Astrocyte (in vitro differentiated cells and primary cell): ENCODE measurements at regions not wholly inside any gene's neighbourhood (a gene's known extent, or its start where the extent isn't known, plus 50 kb on each side); places are given as distances from the start of the nearest gene placed in this dataset.
"Not testable (repeated sequence)": the region's sequence is repeated elsewhere in the genome, so short reads cannot be mapped to it uniquely, and the experiment has no call there.

Experiments used
- DNase-seq: peaks from one replicate; pipeline ENCODE4 v3.0.0-alpha.2; 2010; ENCODE audit warnings: low read depth
- FAIRE-seq: peaks from 2 replicates; lab custom pipeline; 2011; peaks lifted over from hg19 to GRCh38; lab: Jason Lieb, UNC
- H2AFZ ChIP-seq: 2 replicates; pipeline ENCODE4 v1.6.0; 2012; ENCODE audit warnings: low read depth, low read length, inconsistent platforms
- H3K27ac ChIP-seq: 2 replicates; pipeline ENCODE4 v1.5.1; 2011; ENCODE audit warnings: low read depth, low read length, inconsistent platforms
- H3K27me3 ChIP-seq: 2 replicates; pipeline ENCODE4 v1.6.0; 2011; ENCODE audit warnings: low read length, inconsistent platforms; ENCODE audit not compliant: insufficient read depth
- H3K36me3 ChIP-seq: 2 replicates; pipeline ENCODE4 v1.5.1; 2011; ENCODE audit warnings: low read length, inconsistent platforms; ENCODE audit not compliant: insufficient read depth
- H3K4me1 ChIP-seq: 2 replicates; pipeline ENCODE4 v1.5.1; 2011; ENCODE audit warnings: low read length, inconsistent platforms; ENCODE audit not compliant: insufficient read depth
- H3K4me2 ChIP-seq: 2 replicates; pipeline ENCODE4 v1.6.0; 2012; ENCODE audit warnings: low read length, inconsistent platforms
- H3K4me3 ChIP-seq: 2 replicates; pipeline ENCODE4 v1.5.1; 2011; ENCODE audit warnings: low read depth, mild to moderate bottlenecking, low read length, inconsistent platforms; ENCODE audit not compliant: insufficient read depth
- H3K79me2 ChIP-seq: 2 replicates; pipeline ENCODE4 v1.6.0; 2012; ENCODE audit warnings: mild to moderate bottlenecking, low read length, inconsistent platforms; ENCODE audit not compliant: insufficient read depth
- H3K9ac ChIP-seq: 2 replicates; pipeline ENCODE4 v1.6.0; 2012; ENCODE audit warnings: mild to moderate bottlenecking, low read length, inconsistent platforms
- H3K9me3 ChIP-seq: 2 replicates; pipeline ENCODE4 v1.5.1; 2012; ENCODE audit warnings: low read depth, mild to moderate bottlenecking, low read length, inconsistent platforms; ENCODE audit not compliant: insufficient read depth
- H4K20me1 ChIP-seq: 2 replicates; pipeline ENCODE4 v1.6.0; 2012; ENCODE audit warnings: low read length, inconsistent platforms; ENCODE audit not compliant: insufficient read depth
- H3K27ac Mint-ChIP-seq: one replicate; pipeline ENCODE4 v1.8.0; 2021; ENCODE audit warnings: mild to moderate bottlenecking, mixed read lengths; ENCODE audit not compliant: unreplicated experiment
- H3K27me3 Mint-ChIP-seq: one replicate; pipeline ENCODE4 v1.8.0; 2021; ENCODE audit warnings: low read depth, mixed read lengths; ENCODE audit not compliant: unreplicated experiment
- H3K36me3 Mint-ChIP-seq: one replicate; pipeline ENCODE4 v1.8.0; 2021; ENCODE audit warnings: low read depth, mixed read lengths; ENCODE audit not compliant: unreplicated experiment
- H3K4me1 Mint-ChIP-seq: one replicate; pipeline ENCODE4 v1.8.0; 2021; ENCODE audit warnings: low read depth, mixed read lengths; ENCODE audit not compliant: unreplicated experiment
- H3K4me3 Mint-ChIP-seq: one replicate; pipeline ENCODE4 v1.8.0; 2021; ENCODE audit warnings: mild to moderate bottlenecking, moderate library complexity, mixed read lengths; ENCODE audit not compliant: unreplicated experiment
- H3K9me3 Mint-ChIP-seq: one replicate; pipeline ENCODE4 v1.8.0; 2021; ENCODE audit warnings: mild to moderate bottlenecking, mixed read lengths; ENCODE audit not compliant: unreplicated experiment
- CTCF ChIP-seq: IDR thresholded peaks from 2 replicates; pipeline ENCODE4 v1.5.1; 2011; ENCODE audit warnings: low read depth, mild to moderate bottlenecking, inconsistent platforms, low read length, moderate library complexity; ENCODE audit not compliant: insufficient read depth
- EZH2 ChIP-seq: IDR thresholded peaks from 2 replicates; pipeline ENCODE4 v1.6.1; 2012; ENCODE audit warnings: mild to moderate bottlenecking, low read length, inconsistent platforms; ENCODE audit not compliant: insufficient read depth

DNA sequence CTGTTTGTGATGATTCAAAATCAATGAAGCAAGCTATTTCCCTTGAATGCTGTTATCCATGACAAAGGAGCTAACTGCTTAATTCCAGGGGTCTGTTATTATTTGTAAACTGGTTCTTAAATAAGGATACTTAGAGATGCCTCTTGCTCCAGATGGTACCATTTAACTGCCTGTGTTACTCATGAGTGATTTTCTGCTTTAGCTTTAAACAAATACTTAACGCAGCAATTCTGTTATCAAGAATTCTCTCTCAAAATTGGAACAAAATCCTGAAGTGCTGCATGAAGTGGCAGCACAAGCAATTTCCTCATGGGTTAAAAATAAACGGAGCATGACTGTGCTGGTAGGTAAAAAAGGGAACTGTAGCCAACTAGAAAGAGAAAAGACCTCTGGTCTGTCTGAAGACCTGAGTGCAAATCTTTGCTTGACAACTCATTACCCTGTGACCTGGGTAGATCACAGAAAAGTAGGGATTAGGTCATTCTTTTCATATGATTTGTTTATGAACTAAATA, 62.5 kb upstream of the GBE1 start:
- Mint-ChIP-seq H3K9me3 (peaks cover 1% of the 10 kb centered on the region), H3K27me3 (no peaks in the 10 kb centered on the region), H3K27ac (no peak overlapping the region), H3K36me3 (no peaks in the 10 kb centered on the region), H3K4me3 (no peak overlapping the region), H3K4me1 (peaks cover 2% of the 10 kb centered on the region)
- DNase-seq: peak; percentile 1
- Histone ChIP-seq H3K9ac (no peak overlapping the region), H2AFZ (no peak overlapping the region), H3K4me3 (no peak overlapping the region), H3K4me2 (no peak overlapping the region), H3K9me3 (no peaks in the 10 kb centered on the region), H3K4me1 (no peaks in the 10 kb centered on the region), H3K27ac (no peak overlapping the region), H4K20me1 (no peaks in the 10 kb centered on the region), H3K27me3 (no peaks in the 10 kb centered on the region), H3K79me2 (no peaks in the 10 kb centered on the region), H3K36me3 (no peaks in the 10 kb centered on the region)
- TF ChIP-seq CTCF (no peak), EZH2 (no peak)
- no peak for FAIRE-seq

DNA sequence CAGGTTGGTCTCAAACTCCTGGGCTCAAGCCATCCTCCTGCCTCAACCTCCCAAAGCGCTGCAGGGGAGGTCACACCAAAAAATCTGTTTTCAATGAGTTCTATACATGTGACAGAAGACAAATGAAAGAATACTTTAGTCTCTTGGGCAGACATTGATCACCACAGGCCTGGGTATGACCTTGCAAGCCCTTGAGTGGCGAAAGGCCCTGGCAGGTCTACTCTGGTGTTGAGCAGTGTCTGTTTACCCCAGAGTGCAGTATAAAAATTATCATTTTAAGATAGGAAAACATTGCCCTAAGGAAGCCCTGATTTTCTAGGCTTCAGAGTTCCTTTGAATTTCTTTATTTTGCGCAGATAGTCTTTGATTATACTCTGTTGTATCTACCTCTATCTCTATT, 61.6 kb upstream of the GBE1 start:
- H2AFZ ChIP-seq: no peak overlapping the region
- TF ChIP-seq EZH2 (no peak), CTCF (no peak)
- H3K4me2 ChIP-seq: no peak overlapping the region

DNA sequence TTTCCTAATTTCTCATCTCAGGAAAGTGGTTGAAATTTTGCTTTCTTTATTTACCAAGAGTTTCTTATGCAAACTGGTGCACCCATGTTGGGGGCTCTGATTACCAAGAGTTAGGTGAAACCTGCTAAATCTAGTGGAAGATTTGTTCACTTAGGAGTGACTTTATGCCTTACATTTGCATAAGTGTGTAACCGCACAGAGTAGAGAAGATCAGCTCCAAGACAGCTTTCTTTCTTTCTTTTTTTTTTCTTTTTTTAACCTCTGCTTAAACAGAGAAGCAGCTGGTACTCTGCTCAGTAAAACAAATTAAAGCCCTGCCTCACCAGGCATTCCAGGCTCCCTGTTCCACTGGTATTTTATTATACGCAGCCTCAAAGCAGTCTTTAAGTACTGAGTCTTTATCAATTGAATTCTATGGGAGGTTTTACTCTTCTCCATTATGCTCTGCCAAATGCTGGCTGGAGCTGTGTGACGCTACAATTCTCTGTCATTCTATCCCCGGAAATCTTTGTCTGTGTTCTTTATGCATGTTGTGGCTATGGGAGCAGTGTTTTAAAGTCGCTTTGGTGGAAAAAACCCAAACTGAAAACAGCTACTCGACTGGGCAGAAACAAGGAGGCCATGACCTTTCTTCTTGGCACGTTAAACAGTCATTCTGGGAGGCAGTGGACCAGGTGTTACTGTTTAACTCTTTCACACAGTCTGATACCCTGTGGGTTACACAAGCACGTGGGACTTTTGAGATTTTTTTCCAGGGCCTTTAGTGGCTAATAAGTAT, 55.2 kb upstream of the GBE1 start:
- no peak overlapping the region for H3K9ac ChIP-seq
- no peaks in the 10 kb centered on the region for H3K36me3 Mint-ChIP-seq
- FAIRE-seq: no peak
- no peaks in the 10 kb centered on the region for H3K79me2 ChIP-seq
- peaks cover 5% of the 10 kb centered on the region for H3K4me1 Mint-ChIP-seq
- no peaks in the 10 kb centered on the region for H3K27me3 Mint-ChIP-seq
- no peaks in the 10 kb centered on the region for H3K36me3 ChIP-seq
- H3K27me3 ChIP-seq: no peaks in the 10 kb centered on the region
- TF ChIP-seq CTCF (no peak), EZH2 (no peak)
- H3K27ac ChIP-seq: no peak overlapping the region
- no peaks in the 10 kb centered on the region for H4K20me1 ChIP-seq
- no peak overlapping the region for H3K4me3 ChIP-seq
- peaks cover 1% of the 10 kb centered on the region for H3K9me3 Mint-ChIP-seq
- no peak overlapping the region for H3K27ac Mint-ChIP-seq
- peak overlapping the region; percentile 53 for H3K4me2 ChIP-seq
- H3K9me3 ChIP-seq: no peaks in the 10 kb centered on the region
- H3K4me1 ChIP-seq: no peaks in the 10 kb centered on the region
- no peak overlapping the region for H3K4me3 Mint-ChIP-seq
- peak overlapping the region; percentile 64 for H2AFZ ChIP-seq
- peak; percentile 49 for DNase-seq

More for the DNA sequence above, 61.6 kb upstream of the GBE1 start:
- H3K36me3 ChIP-seq: no peaks in the 10 kb centered on the region
- H3K27ac ChIP-seq: no peak overlapping the region
- FAIRE-seq: no peak
- DNase-seq: no peak
- no peaks in the 10 kb centered on the region for H3K4me1 ChIP-seq
- H3K27me3 ChIP-seq: no peaks in the 10 kb centered on the region
- Mint-ChIP-seq H3K9me3 (peaks cover 1% of the 10 kb centered on the region), H3K4me3 (no peak overlapping the region), H3K4me1 (peaks cover 2% of the 10 kb centered on the region), H3K27me3 (no peaks in the 10 kb centered on the region), H3K36me3 (no peaks in the 10 kb centered on the region), H3K27ac (no peak overlapping the region)
- H3K9ac ChIP-seq: no peak overlapping the region
- no peaks in the 10 kb centered on the region for H3K9me3 ChIP-seq
- no peaks in the 10 kb centered on the region for H3K79me2 ChIP-seq
- no peak overlapping the region for H3K4me3 ChIP-seq
- no peaks in the 10 kb centered on the region for H4K20me1 ChIP-seq

DNA sequence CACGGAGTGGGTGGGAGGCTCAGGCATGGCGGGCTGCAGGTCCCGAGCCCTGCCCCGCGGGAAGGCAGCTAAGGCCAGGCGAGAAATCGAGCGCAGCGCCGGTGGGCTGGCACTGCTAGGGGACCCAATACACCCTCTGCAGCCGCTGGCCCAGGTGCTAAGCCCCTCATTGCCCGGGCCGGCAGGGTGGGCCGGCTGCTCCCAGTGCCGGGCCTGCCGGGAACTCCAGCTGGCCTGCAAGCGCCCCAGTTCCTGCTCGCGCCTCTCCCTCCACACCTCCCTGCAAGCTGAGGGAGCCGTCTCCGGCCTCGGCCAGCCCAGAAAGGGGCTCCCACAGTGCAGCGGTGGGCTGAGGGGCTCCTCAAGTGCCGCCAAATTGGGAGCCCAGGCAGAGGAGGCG, 50.7 kb upstream of the GBE1 start:
- not testable (repeated sequence) for H3K9me3 Mint-ChIP-seq, H4K20me1 ChIP-seq, H3K4me3 ChIP-seq, FAIRE-seq, DNase-seq, H3K4me3 Mint-ChIP-seq, H3K79me2 ChIP-seq, H3K27ac Mint-ChIP-seq, H3K4me1 Mint-ChIP-seq, H3K36me3 ChIP-seq, H3K27ac ChIP-seq, H3K27me3 ChIP-seq, H3K4me2 ChIP-seq, H3K4me1 ChIP-seq, H3K27me3 Mint-ChIP-seq, H3K9ac ChIP-seq, H3K36me3 Mint-ChIP-seq, H2AFZ ChIP-seq, H3K9me3 ChIP-seq
